ENCODE measurements at regions not wholly inside any gene's neighbourhood (a gene's known extent, or its start where the extent isn't known, plus 50 kb on each side); places are given as distances from the start of the nearest gene placed in this dataset.

- DNase-seq (ENCODE audit: low read depth) = no peak
- no peak overlapping the region for H3K4me3 ChIP-seq (ENCODE audit: low read length)
- TF ChIP-seq CTCF (IDR thresholded peaks at IDR 0.05; ENCODE audit: insufficient read depth, low read depth, low read length, missing control alignments) = no peak
Observed at GRCh38 chr20:57759724-57760123, 49.9 kb upstream of the PMEPA1 start.
